A549 (cell line): ENCODE measurements at regions not wholly inside any gene's neighbourhood (a gene's known extent, or its start where the extent isn't known, plus 50 kb on each side); places are given as distances from the start of the nearest gene placed in this dataset.

ENCODE experiments used
- ATAC-seq, 2 experiments: fragments of 200-7000 bp in 1 of 2; fragments of >200 bp in 1 of 2; cut with Nextera tagmentation in 1 of 2; cut with Tn5 transposase in 1 of 2; 3 replicates each; pipeline versions ENCODE4 v1.8.0 to v1.9.1; 2018 to 2020; ENCODE audit warnings: mild to moderate bottlenecking in 1 of 2, moderate library complexity in 1 of 2
- CTCF ChIA-PET: fragments of 300-600 bp; sonication (Branson Sonifier 250); formaldehyde crosslinking; extraction: SDS; loops from one replicate; lab custom pipeline; 2021; ENCODE audit warnings: antibody characterized with exemption, inconsistent platforms; lab: Yijun Ruan, JAX
- POLR2A ChIA-PET: fragments of 350-600 bp; formaldehyde crosslinking; extraction: SDS; loops from one replicate; lab custom pipeline; 2021; ENCODE audit warnings: antibody characterized with exemption, inconsistent platforms; lab: Yijun Ruan, JAX
- DNase-seq, 2 experiments: peaks; one replicate each; pipeline versions ENCODE4 v3.0.0 to v3.0.0-alpha.2; 2011 to 2016; ENCODE audit warnings: low read depth in 1 of 2, low spot score in 1 of 2
- FAIRE-seq: peaks from 2 replicates; lab custom pipeline; 2011; peaks lifted over from hg19 to GRCh38; lab: Jason Lieb, UNC
- H3K27ac ChIP-seq, 2 experiments: fragments of >200 bp; sonication (Bioruptor Twin); formaldehyde crosslinking; 3 replicates each; pipeline ENCODE4 v1.5.1; 2016 to 2017
- H3K4me1 ChIP-seq: fragments of >200 bp; sonication (Bioruptor Twin); formaldehyde crosslinking; 3 replicates; pipeline ENCODE4 v1.6.1; 2016
- H3K4me2 ChIP-seq: fragments of >200 bp; sonication (Bioruptor Twin); formaldehyde crosslinking; 3 replicates; pipeline ENCODE4 v1.6.1; 2016
- H3K4me3 ChIP-seq: fragments of >200 bp; sonication (Bioruptor Twin); formaldehyde crosslinking; 3 replicates; pipeline ENCODE4 v1.5.1; 2016
- H3K9me3 ChIP-seq: fragments of >200 bp; sonication (Bioruptor Twin); formaldehyde crosslinking; 3 replicates; pipeline ENCODE4 v1.6.1; 2016
- ATOH8 ChIP-seq: fragments of 250-450 bp; sonication (Bioruptor Pico); IDR thresholded peaks from 2 replicates; pipeline ENCODE4 v1.5.0; 2020; ENCODE audit warnings: low read depth, mild to moderate bottlenecking, moderate library complexity
- CEBPB ChIP-seq, 2 experiments: fragments of >200 bp in 1 of 2; sonication (Bioruptor Twin) in 1 of 2; formaldehyde crosslinking in 1 of 2; IDR thresholded peaks; 2 replicates each; pipeline ENCODE4 v1.6.1; 2012 to 2016
- CTCF ChIP-seq: fragments of >200 bp; sonication (Bioruptor Twin); formaldehyde crosslinking; IDR thresholded peaks from 3 replicates; pipeline ENCODE4 v1.5.1; 2016
- EHF ChIP-seq: fragments of 250-450 bp; sonication (Bioruptor Pico); IDR thresholded peaks from 2 replicates; pipeline ENCODE4 v1.5.0; 2020; ENCODE audit warnings: mild to moderate bottlenecking
- ELK1 ChIP-seq: fragments of 150-350 bp; IDR thresholded peaks from 2 replicates; pipeline ENCODE4 v1.6.1; 2014; ENCODE audit warnings: low read depth, mild to moderate bottlenecking, low read length
- EP300 ChIP-seq, 2 experiments: fragments of >200 bp; sonication (Bioruptor Twin); formaldehyde crosslinking; IDR thresholded peaks; 2 replicates in 1 of 2; 3 replicates in 1 of 2; pipeline ENCODE4 v1.6.1; 2016 to 2017
- ESRRA ChIP-seq: fragments of 150-350 bp; IDR thresholded peaks from 2 replicates; pipeline ENCODE4 v1.6.1; 2014; ENCODE audit warnings: mild to moderate bottlenecking, low read length, borderline replicate concordance
- FOXS1 ChIP-seq: fragments of 250-450 bp; sonication (Bioruptor Pico); IDR thresholded peaks from 2 replicates; pipeline ENCODE4 v1.5.0; 2020; ENCODE audit warnings: mild to moderate bottlenecking, moderate library complexity
- GATA3 ChIP-seq: IDR thresholded peaks from 2 replicates; pipeline ENCODE4 v1.6.1; 2012; ENCODE audit warnings: borderline replicate concordance
- HDAC2 ChIP-seq: fragments of 200-600 bp; sonication (generic); IDR thresholded peaks from 2 replicates; pipeline ENCODE4 v1.6.1; 2016
- HES2 ChIP-seq: fragments of >200 bp; sonication (Bioruptor Twin); formaldehyde crosslinking; IDR thresholded peaks from 2 replicates; pipeline ENCODE4 v1.6.1; 2016
- HMGXB4 ChIP-seq: fragments of 250-450 bp; sonication (Bioruptor Pico); IDR thresholded peaks from 2 replicates; pipeline ENCODE4 v1.5.0; 2021; ENCODE audit warnings: mild to moderate bottlenecking, moderate library complexity, borderline replicate concordance
- HOXB13 ChIP-seq: fragments of 250-450 bp; sonication (Bioruptor Pico); IDR thresholded peaks from 2 replicates; pipeline ENCODE4 v1.5.0; 2020; ENCODE audit warnings: low read depth, mild to moderate bottlenecking, moderate library complexity
- KDM1A ChIP-seq: fragments of 200-600 bp; sonication (generic); IDR thresholded peaks from 2 replicates; pipeline ENCODE4 v1.6.1; 2016; ENCODE audit warnings: low read depth, mild to moderate bottlenecking
- KDM5A ChIP-seq: fragments of 200-600 bp; sonication (generic); IDR thresholded peaks from 2 replicates; pipeline ENCODE4 v1.6.1; 2016; ENCODE audit warnings: antibody characterized with exemption, mild to moderate bottlenecking
- MAFK ChIP-seq: fragments of 450-650 bp; IDR thresholded peaks from 2 replicates; pipeline ENCODE4 v1.6.1; 2014; ENCODE audit not compliant: partially characterized antibody
- PHF8 ChIP-seq: fragments of 200-600 bp; sonication (generic); IDR thresholded peaks from 2 replicates; pipeline ENCODE4 v1.6.1; 2016; ENCODE audit warnings: low read depth, mild to moderate bottlenecking, antibody characterized with exemption, moderate library complexity, borderline replicate concordance
- POLR2A ChIP-seq: IDR thresholded peaks from 2 replicates; pipeline ENCODE4 v1.6.1; 2012; ENCODE audit warnings: mild to moderate bottlenecking, low read length
- POLR2AphosphoS2 ChIP-seq: conservative IDR thresholded peaks from 2 replicates; pipeline ENCODE4 v1.6.1; 2012; ENCODE audit warnings: low read length, improper control_type of control experiment, inconsistent platforms
- RAD21 ChIP-seq, 2 experiments: fragments of >200 bp in 1 of 2; sonication (Bioruptor Twin) in 1 of 2; formaldehyde crosslinking in 1 of 2; IDR thresholded peaks in 1 of 2; conservative IDR thresholded peaks in 1 of 2; 2 replicates in 1 of 2; 3 replicates in 1 of 2; pipeline ENCODE4 v1.6.1; 2012 to 2018; ENCODE audit warnings: inconsistent platforms in 1 of 2
- RARB ChIP-seq: fragments of 250-450 bp; sonication (Bioruptor Pico); IDR thresholded peaks from 2 replicates; pipeline ENCODE4 v1.8.0; 2021; ENCODE audit warnings: mild to moderate bottlenecking, moderate library complexity
- RCOR1 ChIP-seq: fragments of 150-350 bp; IDR thresholded peaks from 2 replicates; pipeline ENCODE4 v1.6.1; 2014; ENCODE audit warnings: antibody characterized with exemption, low read length, low read depth
- RNF2 ChIP-seq: fragments of 200-600 bp; sonication (generic); IDR thresholded peaks from 2 replicates; pipeline ENCODE4 v1.6.1; 2016; ENCODE audit warnings: low read depth, mild to moderate bottlenecking, antibody characterized with exemption, moderate library complexity, borderline replicate concordance
- TFCP2L1 ChIP-seq: fragments of 250-450 bp; sonication (Bioruptor Pico); IDR thresholded peaks from 2 replicates; pipeline ENCODE4 v1.5.0; 2021; ENCODE audit warnings: mild to moderate bottlenecking
- WGBS: methylation state at CpG from one replicate; pipeline ENCODE4 v1.1.6; 2017; ENCODE audit errors: missing lambda C conversion rate; 5-methylcytosine and 5-hydroxymethylcytosine counted together
- TF ChIP-seq, protein P1 (sequence below): IDR thresholded peaks from 2 replicates; pipeline ENCODE4 v1.6.1; 2012

DNA sequence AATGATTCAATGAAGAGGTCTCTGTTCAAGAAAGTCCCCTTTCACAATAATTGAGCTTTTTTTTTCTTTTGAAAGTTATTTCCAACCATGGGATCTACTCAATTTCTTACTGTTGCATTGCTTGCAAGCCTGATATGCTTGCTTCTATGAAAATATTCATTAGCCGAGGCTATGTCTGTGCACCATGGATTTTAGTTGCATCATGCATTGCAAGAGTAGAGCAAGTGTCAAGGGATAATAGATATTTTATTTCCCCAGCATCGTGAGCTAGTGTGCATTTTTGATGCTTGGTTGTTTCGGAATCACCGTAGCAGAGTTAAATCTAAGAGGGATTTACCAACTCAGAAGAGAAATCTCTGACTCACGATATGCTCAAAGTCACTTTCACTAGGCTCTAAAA, 222.0 kb downstream of the SH2D4B start:
- no peak overlapping the region for H3K4me3 ChIP-seq
- H3K27ac ChIP-seq: no peak overlapping the region
- no peaks in the 10 kb centered on the region for H3K9me3 ChIP-seq
- DNase-seq: no peak
- TF ChIP-seq PHF8 (no peak), ESRRA (no peak), RNF2 (no peak), EP300 (IDR thresholded peaks at IDR 0.05) (no peak), POLR2A (no peak), TFCP2L1 (CRISPR knock-in tag) (no peak)
- TF ChIP-seq, protein P1, sequence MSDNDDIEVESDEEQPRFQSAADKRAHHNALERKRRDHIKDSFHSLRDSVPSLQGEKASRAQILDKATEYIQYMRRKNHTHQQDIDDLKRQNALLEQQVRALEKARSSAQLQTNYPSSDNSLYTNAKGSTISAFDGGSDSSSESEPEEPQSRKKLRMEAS: no peak
- TF ChIP-seq, all 56 proteins: peak for 0
- ChIA-PET CTCF (interaction anchor here (1.2 kb wide), 1 partner anchor 165 kb away, joined by 3 read pairs; no protein-coding TSS in a partner anchor), POLR2A (no interaction called here)
- no peak for FAIRE-seq
- WGBS: 23% methylated on average over 5 of the region's 5 CpGs
- no peak for ATAC-seq
- H3K4me2 ChIP-seq: no peak overlapping the region
- no peaks in the 10 kb centered on the region for H3K4me1 ChIP-seq

- Histone ChIP-seq H3K9me3 (no peaks in the 10 kb centered on the region), H3K4me3 (no peak overlapping the region), H3K4me2 (no peak overlapping the region), H3K4me1 (no peaks in the 10 kb centered on the region), H3K27ac (no peak overlapping the region)
- no peak for DNase-seq
- no peak for ATAC-seq
- 5% methylated on average over 2 of the region's 2 CpGs for WGBS
- TF ChIP-seq GATA3 (no peak), KDM1A (no peak), ELK1 (no peak), KDM5A (no peak), HMGXB4 (CRISPR knock-in tag) (no peak), RAD21 (conservative IDR thresholded peaks at IDR 0.05 in 1 of 2, IDR thresholded peaks at IDR 0.05 in 1 of 2) (no peak), POLR2AphosphoS2 (no peak), RNF2 (no peak), HDAC2 (no peak), CEBPB (IDR thresholded peaks at IDR 0.05) (no peak), ATOH8 (no peak), EHF (no peak), CTCF (no peak), FOXS1 (CRISPR knock-in tag) (no peak), RCOR1 (no peak), HES2 (no peak), HOXB13 (CRISPR knock-in tag) (no peak), MAFK (no peak), RARB (CRISPR knock-in tag) (no peak), EP300 (IDR thresholded peaks at IDR 0.05) (no peak)
- ChIA-PET CTCF (interaction anchor here (0.6 kb wide), 1 partner anchor 380 kb away, joined by 4 read pairs; no protein-coding TSS in a partner anchor), POLR2A (no interaction called here)
- no peak for FAIRE-seq
Measured at GRCh38 chr10:80760914-80761371, 223.2 kb downstream of the SH2D4B start.
